Muscle layer of colon (tissue), 2 donors: ENCODE measurements at regions not wholly inside any gene's neighbourhood (a gene's known extent, or its start where the extent isn't known, plus 50 kb on each side); places are given as distances from the start of the nearest gene placed in this dataset.

Source experiments
- H3K27ac ChIP-seq: one replicate; pipeline ENCODE4 v1.7.0; 2013; ENCODE audit warnings: low read depth, mild to moderate bottlenecking, low read length, moderate library complexity
- H3K27me3 ChIP-seq, 2 donors: one replicate each; pipeline ENCODE4 v1.7.0; 2013; ENCODE audit warnings: low read length in 2 of 2, mild to moderate bottlenecking in 2 of 2; ENCODE audit not compliant: insufficient read depth in 2 of 2, control insufficient read depth in 1 of 2
- H3K36me3 ChIP-seq: one replicate; pipeline ENCODE4 v1.7.0; 2013; ENCODE audit warnings: mild to moderate bottlenecking, low read length; ENCODE audit not compliant: insufficient read depth
- H3K4me1 ChIP-seq: one replicate; pipeline ENCODE4 v1.7.0; 2013; ENCODE audit warnings: mild to moderate bottlenecking, low read length; ENCODE audit not compliant: insufficient read depth
- H3K4me3 ChIP-seq, 2 donors: one replicate each; pipeline ENCODE4 v1.7.0; 2013; ENCODE audit warnings: low read length in 2 of 2, low read depth in 1 of 2, mild to moderate bottlenecking in 1 of 2, moderate library complexity in 1 of 2
- H3K9ac ChIP-seq: one replicate; pipeline ENCODE4 v1.7.0; 2013; ENCODE audit warnings: low read length
- H3K9me3 ChIP-seq: one replicate; pipeline ENCODE4 v1.7.0; 2013; ENCODE audit warnings: mild to moderate bottlenecking, low read length
- donor health status: abdominal sarcoma.
- donor health status: Adenocarcinoma of cecum.

DNA sequence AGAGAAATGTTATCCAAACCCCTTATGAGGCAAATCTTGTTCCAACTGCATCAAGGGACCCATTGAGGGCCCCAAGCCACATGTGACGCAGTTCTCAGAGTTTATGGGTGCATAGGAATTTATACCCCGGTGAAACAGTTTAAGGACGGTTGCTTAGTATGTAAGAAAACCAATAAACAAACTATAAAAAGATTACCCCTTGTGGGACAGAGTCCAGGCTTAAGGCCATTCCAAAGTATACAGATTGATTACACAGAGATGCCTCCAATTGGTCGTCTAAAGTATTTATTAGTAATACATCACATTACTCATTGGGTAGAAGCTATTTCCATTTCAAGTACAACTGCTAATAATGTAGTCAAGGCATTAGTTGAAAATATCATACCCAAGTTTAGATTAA lies 885.0 kb upstream of the MDGA2 start:
- Histone ChIP-seq H3K4me1 (no peaks in the 10 kb centered on the region), H3K4me3 (no peak overlapping the region), H3K36me3 (no peaks in the 10 kb centered on the region), H3K27me3 (no peaks in the 10 kb centered on the region), H3K9me3 (no peaks in the 10 kb centered on the region), H3K27ac (no peak overlapping the region), H3K9ac (no peak overlapping the region)

DNA sequence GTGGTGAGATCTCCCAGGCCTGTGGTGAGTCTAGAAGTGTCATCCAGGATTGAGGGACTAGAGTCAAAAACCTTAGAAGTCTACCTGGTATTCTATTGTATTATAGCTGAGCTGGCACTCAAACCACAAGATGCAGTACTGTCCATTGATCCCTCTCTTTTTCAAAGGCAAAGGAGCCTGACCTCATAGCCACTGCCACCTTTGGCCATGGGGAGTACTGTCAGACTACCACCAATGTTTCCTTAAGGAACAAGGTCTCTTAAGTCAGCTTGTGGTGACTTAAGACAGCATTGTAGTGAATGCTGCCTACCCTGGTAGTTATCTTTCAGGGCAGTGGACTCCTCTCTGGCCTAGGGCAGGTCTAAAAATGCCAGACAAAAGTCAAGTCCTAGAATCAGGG lies 878.0 kb upstream of the MDGA2 start:
- Histone ChIP-seq H3K27me3 (no peaks in the 10 kb centered on the region), H3K9me3 (no peaks in the 10 kb centered on the region), H3K36me3 (no peaks in the 10 kb centered on the region), H3K4me3 (no peak overlapping the region), H3K27ac (no peak overlapping the region), H3K4me1 (no peaks in the 10 kb centered on the region), H3K9ac (no peak overlapping the region)

DNA sequence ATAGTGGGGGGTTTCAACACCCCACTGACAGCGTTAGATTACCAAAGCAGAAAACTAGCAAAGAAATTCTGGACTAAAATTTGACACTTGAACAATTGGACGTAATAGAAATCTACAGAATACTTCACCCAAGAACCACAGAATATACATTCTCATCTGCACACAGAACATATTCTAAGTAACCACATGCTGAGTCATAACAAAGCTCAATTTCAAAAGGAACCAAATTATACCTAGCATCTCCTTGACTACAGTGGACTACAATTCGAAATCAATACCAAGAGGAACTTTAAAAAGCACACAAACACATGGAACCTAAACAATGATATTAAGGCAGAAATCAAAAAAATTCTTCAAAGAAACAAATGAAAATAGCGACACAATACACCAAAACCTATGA lies 871.6 kb upstream of the MDGA2 start:
- no peak overlapping the region for H3K27ac ChIP-seq
- H3K9me3 ChIP-seq = no peaks in the 10 kb centered on the region
- no peak overlapping the region for H3K9ac ChIP-seq
- H3K4me1 ChIP-seq = no peaks in the 10 kb centered on the region
- H3K4me3 ChIP-seq = no peak overlapping the region
- H3K36me3 ChIP-seq = no peaks in the 10 kb centered on the region
- H3K27me3 ChIP-seq = no peaks in the 10 kb centered on the region

DNA sequence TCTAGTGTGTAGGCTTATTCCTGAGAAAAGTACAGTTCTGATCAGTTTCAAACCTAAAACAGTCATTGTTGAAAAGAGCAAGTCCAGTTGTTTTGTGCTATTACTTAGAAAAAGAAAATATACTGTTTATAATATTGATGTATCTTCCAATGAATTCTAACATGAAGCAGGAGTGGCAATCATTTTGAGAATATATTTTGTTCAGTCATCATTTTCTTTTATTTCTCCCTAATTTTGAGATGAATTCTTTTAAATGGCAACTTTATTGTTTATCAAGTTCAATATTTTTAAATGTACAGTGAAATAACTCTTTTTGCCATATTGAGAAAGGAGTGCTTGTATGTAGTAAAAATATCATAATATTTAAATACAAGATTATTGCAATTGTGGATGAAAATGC lies 862.2 kb upstream of the MDGA2 start:
- no peak overlapping the region for H3K9ac ChIP-seq
- no peak overlapping the region for H3K4me3 ChIP-seq
- no peaks in the 10 kb centered on the region for H3K9me3 ChIP-seq
- no peak overlapping the region for H3K27ac ChIP-seq
- no peaks in the 10 kb centered on the region for H3K27me3 ChIP-seq
- no peaks in the 10 kb centered on the region for H3K4me1 ChIP-seq
- no peaks in the 10 kb centered on the region for H3K36me3 ChIP-seq

DNA sequence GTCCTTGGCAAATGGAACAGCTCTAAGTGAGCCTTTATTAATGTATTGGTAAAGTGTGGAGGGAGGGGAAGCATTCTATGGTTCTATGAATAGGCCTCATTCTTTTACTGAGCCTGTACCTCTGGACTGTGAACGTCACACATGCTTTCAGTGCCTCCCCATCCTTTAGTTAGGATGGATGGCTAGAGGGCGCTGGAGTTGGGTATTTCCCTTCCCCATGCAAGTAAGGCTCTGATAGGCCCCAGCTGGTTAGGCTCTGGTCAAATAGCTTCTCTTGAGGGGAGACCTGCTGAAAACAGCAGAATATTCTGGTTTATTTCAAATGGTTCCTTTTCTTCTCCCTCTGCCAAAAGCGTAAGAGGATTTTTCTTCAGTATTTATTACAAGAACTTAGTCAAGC lies 860.9 kb upstream of the MDGA2 start:
- H3K4me3 ChIP-seq = no peak overlapping the region
- H3K36me3 ChIP-seq = no peaks in the 10 kb centered on the region

DNA sequence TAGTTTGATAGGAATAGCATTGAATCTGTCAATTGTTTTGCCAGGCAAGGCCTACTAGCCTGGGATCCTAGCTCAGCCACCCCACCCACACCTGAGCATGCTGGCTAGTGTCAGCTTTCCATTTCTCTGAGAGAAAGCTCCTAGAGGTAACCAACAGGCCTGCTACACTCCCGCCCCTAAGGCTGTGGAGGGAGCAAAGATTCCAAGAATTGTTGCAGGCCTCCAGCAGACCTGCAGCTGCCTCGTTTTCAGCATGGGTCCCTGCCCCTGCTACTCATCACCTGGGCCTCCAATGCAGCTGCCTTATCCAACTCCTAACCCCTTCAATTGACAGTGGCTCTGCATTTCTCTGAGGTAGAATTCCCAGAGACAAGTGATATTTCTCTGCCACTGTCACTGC lies 852.4 kb upstream of the MDGA2 start:
- Histone ChIP-seq H3K9me3 (no peaks in the 10 kb centered on the region), H3K4me1 (no peaks in the 10 kb centered on the region), H3K27ac (no peak overlapping the region)

More for the DNA sequence above, 860.9 kb upstream of the MDGA2 start:
- Histone ChIP-seq H3K9me3 (no peaks in the 10 kb centered on the region), H3K27ac (no peak overlapping the region), H3K27me3 (no peaks in the 10 kb centered on the region), H3K9ac (no peak overlapping the region), H3K4me1 (no peaks in the 10 kb centered on the region)

DNA sequence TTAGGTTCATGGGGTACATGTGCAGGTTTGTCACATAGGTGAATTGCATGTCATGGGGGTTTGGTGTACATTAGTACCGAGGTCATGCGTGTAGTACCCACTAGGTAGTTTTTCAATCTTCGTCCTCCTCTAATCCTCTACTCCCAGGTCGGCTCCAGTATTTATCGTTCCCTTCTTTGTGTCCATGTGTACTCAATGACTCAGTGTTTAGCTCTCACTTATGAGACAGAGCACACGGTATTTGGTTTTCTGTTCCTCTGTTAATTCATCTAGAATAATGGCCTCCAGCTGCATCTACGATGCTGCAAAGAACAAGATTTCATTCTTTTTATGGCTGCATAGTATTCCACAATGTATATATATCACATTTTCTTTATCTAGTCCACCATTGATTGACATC lies 850.9 kb upstream of the MDGA2 start:
- Histone ChIP-seq H3K9ac (no peak overlapping the region), H3K4me1 (no peaks in the 10 kb centered on the region), H3K9me3 (no peaks in the 10 kb centered on the region), H3K27me3 (no peaks in the 10 kb centered on the region), H3K27ac (no peak overlapping the region), H3K36me3 (no peaks in the 10 kb centered on the region), H3K4me3 (no peak overlapping the region)

More for the DNA sequence above, 852.4 kb upstream of the MDGA2 start:
- no peaks in the 10 kb centered on the region for H3K27me3 ChIP-seq
- H3K9ac ChIP-seq = no peak overlapping the region
- no peaks in the 10 kb centered on the region for H3K36me3 ChIP-seq
- no peak overlapping the region for H3K4me3 ChIP-seq

DNA sequence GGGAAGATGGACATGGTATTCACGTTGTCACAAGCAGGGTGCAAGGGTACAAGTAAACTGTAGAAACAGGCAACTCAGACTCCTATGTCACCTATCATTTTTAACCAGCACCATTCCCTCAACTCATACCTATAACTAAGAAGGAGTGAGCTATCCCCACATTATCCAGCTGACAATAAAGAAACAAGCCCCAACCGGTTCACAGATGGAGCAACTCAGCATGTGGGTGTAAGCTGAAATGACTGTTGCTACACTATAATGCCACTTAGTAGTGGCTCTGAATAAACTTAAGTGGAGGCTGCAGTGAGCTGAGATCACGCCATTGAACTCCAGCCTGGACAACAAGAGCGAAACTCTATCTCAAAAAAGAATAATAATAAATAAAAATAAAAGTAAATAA lies 829.5 kb upstream of the MDGA2 start:
- H3K9ac ChIP-seq = no peak overlapping the region
- no peak overlapping the region for H3K27ac ChIP-seq
- no peaks in the 10 kb centered on the region for H3K4me1 ChIP-seq
- H3K36me3 ChIP-seq = no peaks in the 10 kb centered on the region
- no peaks in the 10 kb centered on the region for H3K9me3 ChIP-seq
- no peak overlapping the region for H3K4me3 ChIP-seq
- no peaks in the 10 kb centered on the region for H3K27me3 ChIP-seq

DNA sequence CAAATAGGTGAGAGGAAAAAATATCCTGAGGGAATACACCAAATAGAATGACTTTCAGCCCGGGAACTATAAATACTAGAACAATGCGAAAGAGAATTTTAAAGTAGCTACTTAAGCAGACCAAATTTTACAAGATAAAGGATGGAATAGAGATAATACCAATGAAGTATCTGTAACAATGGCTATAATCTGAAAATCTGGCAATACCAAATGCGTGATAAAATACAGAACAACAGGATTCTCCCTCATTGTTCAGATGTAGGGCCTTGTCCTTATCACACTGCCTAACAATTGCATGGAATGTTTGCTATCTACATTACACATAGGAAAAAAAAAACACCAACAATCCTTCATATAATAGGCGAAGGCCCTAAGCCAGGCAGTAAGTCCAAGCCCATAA lies 815.4 kb upstream of the MDGA2 start:
- H3K4me3 ChIP-seq = no peak overlapping the region
- H3K9ac ChIP-seq = no peak overlapping the region
- H3K36me3 ChIP-seq = no peaks in the 10 kb centered on the region
- no peaks in the 10 kb centered on the region for H3K9me3 ChIP-seq
- H3K27ac ChIP-seq = no peak overlapping the region
- no peaks in the 10 kb centered on the region for H3K4me1 ChIP-seq
- H3K27me3 ChIP-seq = no peaks in the 10 kb centered on the region

DNA sequence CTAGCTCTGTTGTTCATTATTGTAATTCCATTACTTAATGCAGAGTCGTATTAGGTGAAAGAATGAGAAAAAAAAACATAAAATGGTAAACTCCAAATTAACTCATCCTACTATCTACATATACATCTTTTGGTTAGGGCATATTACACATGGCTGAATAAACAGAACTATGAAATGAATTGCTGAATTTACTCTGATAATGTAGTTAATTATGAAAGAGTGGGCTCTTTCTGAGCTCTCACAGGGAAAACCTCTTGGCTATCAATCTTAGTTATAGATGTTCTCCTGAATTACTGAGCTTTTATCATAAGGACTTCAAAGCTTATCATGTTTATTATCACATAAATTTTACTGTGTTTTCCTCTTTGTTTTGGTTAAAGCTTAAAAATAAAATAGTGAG lies 798.5 kb upstream of the MDGA2 start:
- Histone ChIP-seq H3K27ac (no peak overlapping the region), H3K9ac (no peak overlapping the region), H3K4me3 (no peak overlapping the region), H3K4me1 (no peaks in the 10 kb centered on the region), H3K36me3 (no peaks in the 10 kb centered on the region), H3K9me3 (no peaks in the 10 kb centered on the region), H3K27me3 (no peaks in the 10 kb centered on the region)

DNA sequence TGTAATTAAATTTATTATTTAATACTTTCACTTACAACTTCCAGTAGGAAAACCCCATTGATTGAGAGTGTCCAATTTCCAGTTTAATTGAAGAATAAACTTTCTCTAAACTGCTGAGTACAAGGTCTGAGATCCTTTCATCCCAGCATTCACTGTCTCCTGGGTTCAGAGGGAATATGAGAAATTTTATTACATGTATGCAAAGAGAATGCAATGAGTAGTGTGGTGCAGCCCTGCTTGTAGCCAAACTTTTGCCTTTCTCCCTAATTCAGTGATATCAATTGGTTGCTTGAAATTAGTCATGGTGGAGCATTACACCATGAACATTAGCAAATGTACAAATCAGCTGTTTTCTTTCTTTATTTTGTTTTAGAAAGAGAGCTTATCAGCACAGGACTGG lies 780.6 kb upstream of the MDGA2 start:
- no peak overlapping the region for H3K4me3 ChIP-seq
- H3K9ac ChIP-seq = no peak overlapping the region
- H3K9me3 ChIP-seq = no peaks in the 10 kb centered on the region
- no peaks in the 10 kb centered on the region for H3K27me3 ChIP-seq
- no peaks in the 10 kb centered on the region for H3K36me3 ChIP-seq
- no peak overlapping the region for H3K27ac ChIP-seq
- H3K4me1 ChIP-seq = no peaks in the 10 kb centered on the region

DNA sequence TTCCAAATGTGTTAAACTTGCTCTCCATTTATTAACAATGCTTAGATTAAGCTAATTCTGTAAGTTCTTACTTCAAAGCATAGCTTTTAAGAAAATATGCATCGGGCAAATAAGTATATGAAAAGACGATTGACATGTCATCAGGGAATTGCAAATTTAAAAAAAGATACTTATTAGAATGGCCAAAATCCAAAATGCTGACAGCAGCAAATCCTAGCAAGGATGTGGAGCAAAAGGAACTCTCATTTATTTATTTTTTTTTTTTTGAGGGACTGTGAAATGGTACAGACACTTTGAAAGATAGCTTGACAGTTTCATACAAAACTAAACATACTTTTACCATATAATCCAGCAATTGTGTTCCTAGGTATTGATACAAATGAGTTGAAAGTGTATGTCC lies 779.5 kb upstream of the MDGA2 start:
- H3K36me3 ChIP-seq = no peaks in the 10 kb centered on the region
- no peak overlapping the region for H3K4me3 ChIP-seq
- H3K9ac ChIP-seq = no peak overlapping the region
- H3K27me3 ChIP-seq = no peaks in the 10 kb centered on the region
- no peaks in the 10 kb centered on the region for H3K9me3 ChIP-seq
- no peak overlapping the region for H3K27ac ChIP-seq
- H3K4me1 ChIP-seq = no peaks in the 10 kb centered on the region
